IMR-90 (cell line): ENCODE measurements at regions not wholly inside any gene's neighbourhood (a gene's known extent, or its start where the extent isn't known, plus 50 kb on each side); places are given as distances from the start of the nearest gene placed in this dataset.

ENCODE experiments used
- ATAC-seq: fragments of 200-7000 bp; cut with Tn5 transposase; 2 replicates; pipeline ENCODE4 v1.9.1; 2020; ENCODE audit warnings: low read depth, mild to moderate bottlenecking, moderate library complexity
- BruUV-seq: library from RNA; stranded (reverse); fragments of 400-500 nt; replicated peaks from 2 replicates; lab custom pipeline; 2021; lab: Mats Ljungman, UMichigan
- CTCF ChIA-PET: fragments of 300-600 bp; formaldehyde crosslinking; extraction: SDS; loops from one replicate; lab custom pipeline; 2021; ENCODE audit warnings: antibody characterized with exemption; lab: Yijun Ruan, JAX
- POLR2A ChIA-PET: fragments of 300-600 bp; sonication (Branson Sonifier 250); formaldehyde crosslinking; loops from one replicate; lab custom pipeline; 2022; ENCODE audit warnings: antibody characterized with exemption; ENCODE audit not compliant: unreplicated experiment; lab: Charles Lee
- DNase-seq: peaks from one replicate; pipeline ENCODE4 v3.0.0; 2013
- H2AFZ ChIP-seq: replicated peaks from 2 replicates; pipeline ENCODE3; 2013; ENCODE audit warnings: low read length, mild to moderate bottlenecking; ENCODE audit not compliant: poor library complexity
- H2AK5ac ChIP-seq: 2 replicates; pipeline ENCODE4 v1.6.1; 2013; ENCODE audit warnings: low read depth, low read length, inconsistent platforms
- H2AK9ac ChIP-seq: replicated peaks from 2 replicates; pipeline ENCODE3; 2013; ENCODE audit warnings: mild to moderate bottlenecking, low read depth, low read length, moderate library complexity; ENCODE audit not compliant: poor library complexity
- H2BK120ac ChIP-seq: 2 replicates; pipeline ENCODE4 v1.6.1; 2013; ENCODE audit warnings: low read depth, low read length, inconsistent platforms
- H2BK15ac ChIP-seq: 3 replicates; pipeline ENCODE4 v1.6.1; 2013; ENCODE audit warnings: low read depth, low read length, inconsistent platforms
- H2BK20ac ChIP-seq: 2 replicates; pipeline ENCODE4 v1.6.1; 2013; ENCODE audit warnings: low read depth, mild to moderate bottlenecking, inconsistent platforms, low read length, moderate library complexity
- H2BK5ac ChIP-seq: 2 replicates; pipeline ENCODE4 v1.6.1; 2013; ENCODE audit warnings: mild to moderate bottlenecking, low read depth, low read length, inconsistent platforms; ENCODE audit not compliant: poor library complexity, severe bottlenecking
- H3K14ac ChIP-seq: replicated peaks from 2 replicates; pipeline ENCODE4 v1.6.1; 2013; ENCODE audit warnings: low read depth, low read length, inconsistent platforms
- H3K18ac ChIP-seq: 2 replicates; pipeline ENCODE4 v1.6.1; 2013; ENCODE audit warnings: low read depth, low read length, control low read depth
- H3K23ac ChIP-seq: 2 replicates; pipeline ENCODE4 v1.6.1; 2013; ENCODE audit warnings: low read depth, low read length, inconsistent platforms
- H3K27ac ChIP-seq: 2 replicates; pipeline ENCODE4 v1.5.1; 2013; ENCODE audit warnings: mild to moderate bottlenecking, control low read depth, low read length; ENCODE audit not compliant: insufficient read depth
- H3K27me3 ChIP-seq: 2 replicates; pipeline ENCODE4 v1.6.1; 2013; ENCODE audit warnings: low read length; ENCODE audit not compliant: control insufficient read depth, insufficient read depth
- H3K36me3 ChIP-seq: 2 replicates; pipeline ENCODE4 v1.6.1; 2013; ENCODE audit warnings: low read length, mixed read lengths; ENCODE audit not compliant: control insufficient read depth, insufficient read depth
- H3K4ac ChIP-seq: 2 replicates; pipeline ENCODE4 v1.6.1; 2013; ENCODE audit warnings: low read depth, low read length, inconsistent platforms
- H3K4me1 ChIP-seq: 2 replicates; pipeline ENCODE4 v1.6.1; 2013; ENCODE audit warnings: low read length, mixed read lengths; ENCODE audit not compliant: control insufficient read depth, insufficient read depth
- H3K4me2 ChIP-seq: 2 replicates; pipeline ENCODE4 v1.6.1; 2013; ENCODE audit warnings: low read depth, mild to moderate bottlenecking, control low read depth, low read length, moderate library complexity
- H3K4me3 ChIP-seq: 2 replicates; pipeline ENCODE4 v1.5.1; 2013; ENCODE audit warnings: low read depth, mild to moderate bottlenecking, control low read depth, low read length, moderate library complexity; ENCODE audit not compliant: insufficient read depth
- H3K56ac ChIP-seq: 2 replicates; pipeline ENCODE4 v1.6.1; 2013; ENCODE audit warnings: low read length, inconsistent platforms; ENCODE audit not compliant: insufficient read depth; ENCODE audit errors: extremely low read depth
- H3K79me1 ChIP-seq, 2 experiments: 2 replicates each; pipeline ENCODE4 v1.6.1; 2013; ENCODE audit warnings: low read length in 2 of 2, inconsistent platforms in 1 of 2, low read depth in 1 of 2
- H3K9ac ChIP-seq: 2 replicates; pipeline ENCODE4 v1.6.1; 2013; ENCODE audit warnings: low read depth, low read length, control low read depth
- H3K9me1 ChIP-seq: 2 replicates; pipeline ENCODE4 v1.6.1; 2013; ENCODE audit warnings: low read length, inconsistent platforms; ENCODE audit not compliant: insufficient read depth
- H3K9me3 ChIP-seq: 2 replicates; pipeline ENCODE4 v1.6.1; 2013; ENCODE audit warnings: low read length; ENCODE audit not compliant: control insufficient read depth, insufficient read depth
- H4K20me1 ChIP-seq: 2 replicates; pipeline ENCODE4 v1.6.1; 2013; ENCODE audit warnings: low read length, inconsistent platforms; ENCODE audit not compliant: insufficient read depth
- H4K5ac ChIP-seq: 2 replicates; pipeline ENCODE4 v1.6.1; 2013; ENCODE audit warnings: mild to moderate bottlenecking, low read depth, low read length, control low read depth
- H4K8ac ChIP-seq, 2 experiments: 2 replicates each; pipeline ENCODE4 v1.6.1; 2013; ENCODE audit warnings: low read depth in 2 of 2, low read length in 2 of 2, control low read depth in 1 of 2, inconsistent platforms in 1 of 2
- H4K91ac ChIP-seq: 2 replicates; pipeline ENCODE4 v1.6.1; 2013; ENCODE audit warnings: low read depth, low read length, inconsistent platforms; ENCODE audit not compliant: insufficient read depth
- CEBPB ChIP-seq: IDR thresholded peaks from 2 replicates; pipeline ENCODE4 v1.6.1; 2012; ENCODE audit warnings: low read depth, low read length, improper control_type of control experiment
- CHD1 ChIP-seq: IDR thresholded peaks from 2 replicates; pipeline ENCODE4 v1.6.1; 2012; ENCODE audit warnings: low read depth, low read length, improper control_type of control experiment
- CTCF ChIP-seq: conservative IDR thresholded peaks from 2 replicates; pipeline ENCODE4 v1.5.1; 2012; ENCODE audit warnings: mild to moderate bottlenecking, low read depth, low read length, improper control_type of control experiment
- FOS ChIP-seq: fragments of 150-350 bp; IDR thresholded peaks from 2 replicates; pipeline ENCODE4 v1.6.1; 2016; ENCODE audit warnings: low read depth, low read length
- MXI1 ChIP-seq: IDR thresholded peaks from 2 replicates; pipeline ENCODE4 v1.6.1; 2012; ENCODE audit warnings: low read depth, mild to moderate bottlenecking, low read length, moderate library complexity, borderline replicate concordance
- POLR2A ChIP-seq: IDR thresholded peaks from 2 replicates; pipeline ENCODE4 v1.6.1; 2012; ENCODE audit warnings: mild to moderate bottlenecking, low read depth, low read length
- RCOR1 ChIP-seq: IDR thresholded peaks from 2 replicates; pipeline ENCODE4 v1.6.1; 2012; ENCODE audit warnings: mild to moderate bottlenecking, low read length, improper control_type of control experiment; ENCODE audit not compliant: insufficient replicate concordance
- RFX5 ChIP-seq: IDR thresholded peaks from 2 replicates; pipeline ENCODE4 v1.8.0; 2012; ENCODE audit warnings: low read depth, mild to moderate bottlenecking, low read length, moderate library complexity
- SMC3 ChIP-seq: fragments of 150-350 bp; IDR thresholded peaks from 2 replicates; pipeline ENCODE4 v1.6.1; 2016; ENCODE audit warnings: low read depth, mild to moderate bottlenecking, antibody characterized with exemption, low read length, moderate library complexity
- WGBS, 2 experiments: methylation state at CpG; one replicate each; pipeline versions ENCODE4 v1.1.5 to v1.1.7; 2013; ENCODE audit warnings: missing lambda C conversion rate in 2 of 2; ENCODE audit not compliant: insufficient read length in 1 of 2; ENCODE audit errors: extremely low coverage in 2 of 2; 5-methylcytosine and 5-hydroxymethylcytosine counted together
- dilution Hi-C: fragments of 300-500 bp; cut with HindIII; formaldehyde crosslinking; loops from one replicate; pipeline ENCODE4 v1.14.3; 2018; ENCODE audit warnings: low sequenced_read_pairs; ENCODE audit not compliant: unreplicated experiment
- in situ Hi-C: fragments of 300-500 bp; cut with MboI; formaldehyde crosslinking; loops from 3 replicates; pipeline ENCODE4 v1.14.3; 2019; ENCODE audit warnings: low sequenced_read_pairs, inconsistent platforms, mixed read lengths
- intact Hi-C: fragments of 100-400 bp; cut with micrococcal nuclease; formaldehyde crosslinking; loops from 2 replicates; pipeline ENCODE4 v1.10.0; 2022

GRCh38 chr11:116650052-116650451, 122.7 kb downstream of the BUD13 start:
- ChIA-PET POLR2A (no interaction called here), CTCF (no interaction called here)
- no peak overlapping the region for H2BK20ac ChIP-seq
- H3K9ac ChIP-seq, result no peak overlapping the region
- H3K27ac ChIP-seq, result no peak overlapping the region
- H4K8ac ChIP-seq, result no peak overlapping the region
- H2BK120ac ChIP-seq, result no peak overlapping the region
- H2AK9ac ChIP-seq, result no peak overlapping the region
- WGBS, 2 experiments, result no CpG with 5 or more reads among the region's 2 CpGs
- no peak overlapping the region for H2BK5ac ChIP-seq
- no peak overlapping the region for H4K91ac ChIP-seq
- ATAC-seq (no peak), DNase-seq (no peak)
- H3K4me1 ChIP-seq, result no peaks in the 10 kb centered on the region
- no peak overlapping the region for H3K4ac ChIP-seq
- H3K4me2 ChIP-seq, result no peak overlapping the region
- BruUV-seq, result no TSS peak
- H3K9me3 ChIP-seq, result no peaks in the 10 kb centered on the region; the same call in 1 of the 2 replicates
- no peak for TF ChIP-seq SMC3
- TF ChIP-seq CTCF, result no peak
- TF ChIP-seq MXI1, result no peak
- TF ChIP-seq RCOR1, result no peak
- no peak for TF ChIP-seq CEBPB
- no peak for TF ChIP-seq CHD1
- no peak for TF ChIP-seq RFX5
- no peak for TF ChIP-seq FOS
- TF ChIP-seq POLR2A, result no peak
- no peak overlapping the region for H2AFZ ChIP-seq
- no peak overlapping the region for H4K5ac ChIP-seq
- intact Hi-C loops, result no loop called here
- dilution Hi-C loops, result no loop called here
- in situ Hi-C loops, result no loop called here
- H3K36me3 ChIP-seq, result no peaks in the 10 kb centered on the region
- H3K14ac ChIP-seq, result no peak overlapping the region
- H2BK15ac ChIP-seq, result no peak overlapping the region
- H3K18ac ChIP-seq, result no peak overlapping the region
- H3K23ac ChIP-seq, result no peak overlapping the region
- no peaks in the 10 kb centered on the region for H3K79me1 ChIP-seq
- H3K27me3 ChIP-seq, result peaks cover 4% of the 10 kb centered on the region
- H4K20me1 ChIP-seq, result no peaks in the 10 kb centered on the region
- H3K56ac ChIP-seq, result no peak overlapping the region
- no peak overlapping the region for H3K4me3 ChIP-seq
- no peaks in the 10 kb centered on the region for H3K9me1 ChIP-seq
- no peak overlapping the region for H2AK5ac ChIP-seq
